HEK293 (cell line): ENCODE measurements at regions not wholly inside any gene's neighbourhood (a gene's known extent, or its start where the extent isn't known, plus 50 kb on each side); places are given as distances from the start of the nearest gene placed in this dataset.

Source experiments
- CTCF ChIA-PET: fragments of 350-600 bp; formaldehyde crosslinking; extraction: SDS; loops from one replicate; lab custom pipeline; 2021; ENCODE audit warnings: antibody characterized with exemption; lab: Yijun Ruan, JAX
- POLR2A ChIA-PET: fragments of 300-600 bp; formaldehyde crosslinking; extraction: SDS; loops from one replicate; lab custom pipeline; 2020; ENCODE audit warnings: antibody characterized with exemption, inconsistent platforms; lab: Yijun Ruan, JAX
- H3K27ac ChIP-seq: fragments of 200-500 bp; sonication (Bioruptor generic); 2 replicates; pipeline ENCODE4 v1.5.1; 2014; ENCODE audit warnings: low read depth, low read length, control low read depth, inconsistent platforms; ENCODE audit errors: extremely low read depth
- H3K36me3 ChIP-seq, 2 experiments: fragments of 200-500 bp in 1 of 2; sonication (Bioruptor generic) in 1 of 2; 1 replicate in 1 of 2; 2 replicates in 1 of 2; pipeline ENCODE4 v1.5.1; 2014 to 2017; ENCODE audit warnings: inconsistent platforms in 2 of 2, low read length in 2 of 2; ENCODE audit not compliant: control insufficient read depth in 2 of 2, insufficient read depth in 1 of 2
- H3K4me1 ChIP-seq: fragments of 200-500 bp; sonication (Bioruptor generic); 2 replicates; pipeline ENCODE4 v1.5.1; 2014; ENCODE audit warnings: mild to moderate bottlenecking, low read length, inconsistent platforms; ENCODE audit not compliant: control insufficient read depth, insufficient read depth
- H3K4me3 ChIP-seq: 2 replicates; pipeline ENCODE4 v1.5.1; 2011; ENCODE audit warnings: low read depth, mild to moderate bottlenecking, control low read depth, low read length, moderate library complexity
- H3K9me3 ChIP-seq: fragments of 200-500 bp; sonication (Bioruptor generic); 2 replicates; pipeline ENCODE4 v1.5.1; 2014; ENCODE audit warnings: low read depth, low read length, inconsistent platforms; ENCODE audit not compliant: control insufficient read depth, insufficient read depth
- BCL11A ChIP-seq: fragments of 450-650 bp; formaldehyde crosslinking; IDR thresholded peaks from 2 replicates; pipeline ENCODE4 v1.5.1; 2016; ENCODE audit warnings: low read depth, missing biosample characterization, missing genetic modification characterization
- KLF10 ChIP-seq: fragments of 450-650 bp; IDR thresholded peaks from 2 replicates; pipeline ENCODE4 v1.5.1; 2018; ENCODE audit warnings: missing biosample characterization, mild to moderate bottlenecking, missing genetic modification characterization
- ZBTB48 ChIP-seq: fragments of 450-650 bp; formaldehyde crosslinking; IDR thresholded peaks from 2 replicates; pipeline ENCODE4 v1.5.1; 2016; ENCODE audit warnings: missing biosample characterization, missing genetic modification characterization
- ZFHX2 ChIP-seq: fragments of 450-650 bp; formaldehyde crosslinking; conservative IDR thresholded peaks from 2 replicates; pipeline ENCODE4 v1.5.1; 2016; ENCODE audit warnings: missing biosample characterization, missing genetic modification characterization
- ZNF155 ChIP-seq: fragments of 450-650 bp; formaldehyde crosslinking; IDR thresholded peaks from 2 replicates; pipeline ENCODE4 v1.5.1; 2016; ENCODE audit warnings: missing biosample characterization, missing genetic modification characterization
- ZNF19 ChIP-seq: fragments of 450-650 bp; formaldehyde crosslinking; IDR thresholded peaks from 2 replicates; pipeline ENCODE4; 2016; ENCODE audit warnings: missing biosample characterization, missing genetic modification characterization, low read depth
- ZNF211 ChIP-seq: fragments of 450-650 bp; formaldehyde crosslinking; IDR thresholded peaks from 2 replicates; pipeline ENCODE4 v1.5.1; 2016; ENCODE audit warnings: low read depth, missing biosample characterization, missing genetic modification characterization
- ZNF610 ChIP-seq: fragments of 450-650 bp; formaldehyde crosslinking; IDR thresholded peaks from 2 replicates; pipeline ENCODE4 v1.5.1; 2016; ENCODE audit warnings: missing biosample characterization, missing genetic modification characterization, borderline replicate concordance
- ZNF76 ChIP-seq: fragments of 450-650 bp; formaldehyde crosslinking; IDR thresholded peaks from 2 replicates; pipeline ENCODE4; 2016; ENCODE audit warnings: low read depth, missing biosample characterization, missing genetic modification characterization, borderline replicate concordance
- TF ChIP-seq, protein P1 (sequence below): fragments of 450-650 bp; formaldehyde crosslinking; IDR thresholded peaks from 2 replicates; pipeline ENCODE4 v1.5.1; 2016; ENCODE audit warnings: missing biosample characterization, missing genetic modification characterization, borderline replicate concordance
- TF ChIP-seq, protein P2 (sequence below): fragments of 450-650 bp; formaldehyde crosslinking; IDR thresholded peaks from 2 replicates; pipeline ENCODE4 v1.5.1; 2016; ENCODE audit warnings: missing biosample characterization, missing genetic modification characterization, borderline replicate concordance
- TF ChIP-seq, protein P3 (sequence below): fragments of 450-650 bp; formaldehyde crosslinking; IDR thresholded peaks from 2 replicates; pipeline ENCODE4 v1.5.1; 2016; ENCODE audit warnings: missing biosample characterization, missing genetic modification characterization
- TF ChIP-seq, protein P4 (sequence below): fragments of 450-650 bp; formaldehyde crosslinking; IDR thresholded peaks from 2 replicates; pipeline ENCODE4 v1.5.1; 2017; ENCODE audit warnings: missing biosample characterization, missing genetic modification characterization
- TF ChIP-seq, protein P5 (sequence below): fragments of 450-650 bp; formaldehyde crosslinking; IDR thresholded peaks from 2 replicates; pipeline ENCODE4 v1.5.1; 2016; ENCODE audit warnings: missing biosample characterization, missing genetic modification characterization

DNA sequence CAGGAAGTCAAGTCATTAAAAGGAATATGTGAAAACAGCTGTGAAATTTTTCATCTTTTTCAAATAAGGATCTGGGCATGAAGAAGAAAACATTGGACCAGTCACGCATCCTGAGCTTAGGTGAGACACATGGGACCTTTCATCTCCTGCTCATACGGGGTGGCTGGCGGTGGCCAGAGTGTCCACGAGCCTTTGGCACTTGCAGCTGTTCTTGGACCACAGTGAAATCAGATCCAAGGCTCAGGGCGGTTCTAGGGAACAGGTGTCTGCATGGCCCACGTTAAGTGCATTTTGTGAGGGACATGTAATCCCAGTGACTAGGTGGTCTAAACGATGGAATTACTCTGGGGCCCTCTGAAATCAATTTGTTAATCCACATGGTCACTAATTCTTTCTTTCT, 212.7 kb upstream of the COPS8 start (continued):
- TF ChIP-seq, protein P1, sequence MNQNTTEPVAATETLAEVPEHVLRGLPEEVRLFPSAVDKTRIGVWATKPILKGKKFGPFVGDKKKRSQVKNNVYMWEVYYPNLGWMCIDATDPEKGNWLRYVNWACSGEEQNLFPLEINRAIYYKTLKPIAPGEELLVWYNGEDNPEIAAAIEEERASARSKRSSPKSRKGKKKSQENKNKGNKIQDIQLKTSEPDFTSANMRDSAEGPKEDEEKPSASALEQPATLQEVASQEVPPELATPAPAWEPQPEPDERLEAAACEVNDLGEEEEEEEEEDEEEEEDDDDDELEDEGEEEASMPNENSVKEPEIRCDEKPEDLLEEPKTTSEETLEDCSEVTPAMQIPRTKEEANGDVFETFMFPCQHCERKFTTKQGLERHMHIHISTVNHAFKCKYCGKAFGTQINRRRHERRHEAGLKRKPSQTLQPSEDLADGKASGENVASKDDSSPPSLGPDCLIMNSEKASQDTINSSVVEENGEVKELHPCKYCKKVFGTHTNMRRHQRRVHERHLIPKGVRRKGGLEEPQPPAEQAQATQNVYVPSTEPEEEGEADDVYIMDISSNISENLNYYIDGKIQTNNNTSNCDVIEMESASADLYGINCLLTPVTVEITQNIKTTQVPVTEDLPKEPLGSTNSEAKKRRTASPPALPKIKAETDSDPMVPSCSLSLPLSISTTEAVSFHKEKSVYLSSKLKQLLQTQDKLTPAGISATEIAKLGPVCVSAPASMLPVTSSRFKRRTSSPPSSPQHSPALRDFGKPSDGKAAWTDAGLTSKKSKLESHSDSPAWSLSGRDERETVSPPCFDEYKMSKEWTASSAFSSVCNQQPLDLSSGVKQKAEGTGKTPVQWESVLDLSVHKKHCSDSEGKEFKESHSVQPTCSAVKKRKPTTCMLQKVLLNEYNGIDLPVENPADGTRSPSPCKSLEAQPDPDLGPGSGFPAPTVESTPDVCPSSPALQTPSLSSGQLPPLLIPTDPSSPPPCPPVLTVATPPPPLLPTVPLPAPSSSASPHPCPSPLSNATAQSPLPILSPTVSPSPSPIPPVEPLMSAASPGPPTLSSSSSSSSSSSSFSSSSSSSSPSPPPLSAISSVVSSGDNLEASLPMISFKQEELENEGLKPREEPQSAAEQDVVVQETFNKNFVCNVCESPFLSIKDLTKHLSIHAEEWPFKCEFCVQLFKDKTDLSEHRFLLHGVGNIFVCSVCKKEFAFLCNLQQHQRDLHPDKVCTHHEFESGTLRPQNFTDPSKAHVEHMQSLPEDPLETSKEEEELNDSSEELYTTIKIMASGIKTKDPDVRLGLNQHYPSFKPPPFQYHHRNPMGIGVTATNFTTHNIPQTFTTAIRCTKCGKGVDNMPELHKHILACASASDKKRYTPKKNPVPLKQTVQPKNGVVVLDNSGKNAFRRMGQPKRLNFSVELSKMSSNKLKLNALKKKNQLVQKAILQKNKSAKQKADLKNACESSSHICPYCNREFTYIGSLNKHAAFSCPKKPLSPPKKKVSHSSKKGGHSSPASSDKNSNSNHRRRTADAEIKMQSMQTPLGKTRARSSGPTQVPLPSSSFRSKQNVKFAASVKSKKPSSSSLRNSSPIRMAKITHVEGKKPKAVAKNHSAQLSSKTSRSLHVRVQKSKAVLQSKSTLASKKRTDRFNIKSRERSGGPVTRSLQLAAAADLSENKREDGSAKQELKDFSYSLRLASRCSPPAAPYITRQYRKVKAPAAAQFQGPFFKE = no peak
- TF ChIP-seq ZNF19 (tag by site-specific recombination) (no peak), ZNF211 (tag by site-specific recombination) (no peak), ZNF155 (no peak), ZNF610 (tag by site-specific recombination) (no peak), ZBTB48 (no peak)
- TF ChIP-seq, protein P2, sequence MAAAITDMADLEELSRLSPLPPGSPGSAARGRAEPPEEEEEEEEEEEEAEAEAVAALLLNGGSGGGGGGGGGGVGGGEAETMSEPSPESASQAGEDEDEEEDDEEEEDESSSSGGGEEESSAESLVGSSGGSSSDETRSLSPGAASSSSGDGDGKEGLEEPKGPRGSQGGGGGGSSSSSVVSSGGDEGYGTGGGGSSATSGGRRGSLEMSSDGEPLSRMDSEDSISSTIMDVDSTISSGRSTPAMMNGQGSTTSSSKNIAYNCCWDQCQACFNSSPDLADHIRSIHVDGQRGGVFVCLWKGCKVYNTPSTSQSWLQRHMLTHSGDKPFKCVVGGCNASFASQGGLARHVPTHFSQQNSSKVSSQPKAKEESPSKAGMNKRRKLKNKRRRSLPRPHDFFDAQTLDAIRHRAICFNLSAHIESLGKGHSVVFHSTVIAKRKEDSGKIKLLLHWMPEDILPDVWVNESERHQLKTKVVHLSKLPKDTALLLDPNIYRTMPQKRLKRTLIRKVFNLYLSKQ (tag by site-specific recombination) = no peak
- TF ChIP-seq, protein P3, sequence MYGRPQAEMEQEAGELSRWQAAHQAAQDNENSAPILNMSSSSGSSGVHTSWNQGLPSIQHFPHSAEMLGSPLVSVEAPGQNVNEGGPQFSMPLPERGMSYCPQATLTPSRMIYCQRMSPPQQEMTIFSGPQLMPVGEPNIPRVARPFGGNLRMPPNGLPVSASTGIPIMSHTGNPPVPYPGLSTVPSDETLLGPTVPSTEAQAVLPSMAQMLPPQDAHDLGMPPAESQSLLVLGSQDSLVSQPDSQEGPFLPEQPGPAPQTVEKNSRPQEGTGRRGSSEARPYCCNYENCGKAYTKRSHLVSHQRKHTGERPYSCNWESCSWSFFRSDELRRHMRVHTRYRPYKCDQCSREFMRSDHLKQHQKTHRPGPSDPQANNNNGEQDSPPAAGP = no peak

DNA sequence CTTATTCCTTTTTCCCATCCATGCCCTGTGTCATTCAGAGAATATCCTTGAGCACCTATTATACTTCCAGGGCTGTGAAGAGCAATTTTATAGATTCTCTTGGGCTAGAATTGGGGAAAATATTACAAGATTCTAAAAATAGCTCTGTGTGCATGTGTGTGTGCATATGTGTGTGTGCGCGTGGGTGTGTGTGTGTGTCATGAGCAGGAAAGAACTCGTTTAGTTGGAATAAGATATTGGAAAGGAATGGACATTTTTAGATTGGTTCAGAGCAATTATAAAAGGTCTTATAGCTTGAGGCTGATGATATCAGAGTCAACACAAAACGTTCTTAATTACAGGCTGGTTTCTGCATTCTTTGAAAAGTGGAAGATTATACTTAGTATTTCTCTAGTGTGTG, 212.1 kb upstream of the COPS8 start:
- TF ChIP-seq ZFHX2 (tag by site-specific recombination) = 0 out of 2 replicates have a peak, but pooled peaks have one; percentile 12
- TF ChIP-seq ZNF76 (tag by site-specific recombination) = no peak
- TF ChIP-seq, protein P4, sequence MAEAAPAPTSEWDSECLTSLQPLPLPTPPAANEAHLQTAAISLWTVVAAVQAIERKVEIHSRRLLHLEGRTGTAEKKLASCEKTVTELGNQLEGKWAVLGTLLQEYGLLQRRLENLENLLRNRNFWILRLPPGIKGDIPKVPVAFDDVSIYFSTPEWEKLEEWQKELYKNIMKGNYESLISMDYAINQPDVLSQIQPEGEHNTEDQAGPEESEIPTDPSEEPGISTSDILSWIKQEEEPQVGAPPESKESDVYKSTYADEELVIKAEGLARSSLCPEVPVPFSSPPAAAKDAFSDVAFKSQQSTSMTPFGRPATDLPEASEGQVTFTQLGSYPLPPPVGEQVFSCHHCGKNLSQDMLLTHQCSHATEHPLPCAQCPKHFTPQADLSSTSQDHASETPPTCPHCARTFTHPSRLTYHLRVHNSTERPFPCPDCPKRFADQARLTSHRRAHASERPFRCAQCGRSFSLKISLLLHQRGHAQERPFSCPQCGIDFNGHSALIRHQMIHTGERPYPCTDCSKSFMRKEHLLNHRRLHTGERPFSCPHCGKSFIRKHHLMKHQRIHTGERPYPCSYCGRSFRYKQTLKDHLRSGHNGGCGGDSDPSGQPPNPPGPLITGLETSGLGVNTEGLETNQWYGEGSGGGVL (tag by site-specific recombination) = no peak
- TF ChIP-seq KLF10 (tag by site-specific recombination) = no peak
- TF ChIP-seq, protein P5, sequence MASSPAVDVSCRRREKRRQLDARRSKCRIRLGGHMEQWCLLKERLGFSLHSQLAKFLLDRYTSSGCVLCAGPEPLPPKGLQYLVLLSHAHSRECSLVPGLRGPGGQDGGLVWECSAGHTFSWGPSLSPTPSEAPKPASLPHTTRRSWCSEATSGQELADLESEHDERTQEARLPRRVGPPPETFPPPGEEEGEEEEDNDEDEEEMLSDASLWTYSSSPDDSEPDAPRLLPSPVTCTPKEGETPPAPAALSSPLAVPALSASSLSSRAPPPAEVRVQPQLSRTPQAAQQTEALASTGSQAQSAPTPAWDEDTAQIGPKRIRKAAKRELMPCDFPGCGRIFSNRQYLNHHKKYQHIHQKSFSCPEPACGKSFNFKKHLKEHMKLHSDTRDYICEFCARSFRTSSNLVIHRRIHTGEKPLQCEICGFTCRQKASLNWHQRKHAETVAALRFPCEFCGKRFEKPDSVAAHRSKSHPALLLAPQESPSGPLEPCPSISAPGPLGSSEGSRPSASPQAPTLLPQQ (tag by site-specific recombination) = no peak
- TF ChIP-seq BCL11A = no peak
- TF ChIP-seq, all 188 proteins: peak for 1
- no peak overlapping the region for H3K4me3 ChIP-seq
- H3K27ac ChIP-seq = no peak overlapping the region
- no peaks in the 10 kb centered on the region; the same call in 1 of the 2 replicates for H3K4me1 ChIP-seq
- H3K9me3 ChIP-seq = no peaks in the 10 kb centered on the region
- POLR2A ChIA-PET = no interaction called here
- H3K36me3 ChIP-seq = no peaks in the 10 kb centered on the region
- CTCF ChIA-PET = no interaction called here
